ENCODE measurements at regions not wholly inside any gene's neighbourhood (a gene's known extent, or its start where the extent isn't known, plus 50 kb on each side); places are given as distances from the start of the nearest gene placed in this dataset.

- TF ChIP-seq CTCF (IDR thresholded peaks at IDR 0.05; ENCODE audit: insufficient read depth, low read depth, low read length) (no peak), EZH2 (IDR thresholded peaks at IDR 0.05; ENCODE audit: insufficient read depth, low read length) (no peak)
Observed at GRCh38 chr14:97393244-97393643, 596.1 kb downstream of the VRK1 start.

Data from astrocyte (in vitro differentiated cells and primary cell).